ENCODE measurements at regions not wholly inside any gene's neighbourhood (a gene's known extent, or its start where the extent isn't known, plus 50 kb on each side); places are given as distances from the start of the nearest gene placed in this dataset.
"Not testable (repeated sequence)": the region's sequence is repeated elsewhere in the genome, so short reads cannot be mapped to it uniquely, and the experiment has no call there.

DNA sequence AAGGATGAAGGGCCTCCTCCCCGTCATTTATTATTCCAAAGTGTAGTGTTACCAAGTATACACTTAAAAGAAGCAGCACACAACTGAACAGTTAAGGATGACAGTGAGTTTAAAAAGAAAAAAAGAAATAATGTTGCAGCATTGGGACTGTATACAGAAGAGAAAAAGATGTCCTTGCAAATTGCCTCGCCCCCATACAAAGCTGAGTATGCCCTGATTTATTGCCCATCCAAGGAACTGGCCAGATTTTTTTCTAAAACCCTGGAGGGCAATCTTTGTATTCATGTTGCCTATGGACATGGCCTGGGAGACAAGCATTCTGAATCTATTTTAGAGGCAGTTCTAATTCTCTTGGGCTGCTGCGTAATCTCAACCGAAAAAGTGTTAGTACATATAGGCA is 182.7 kb upstream of the NR4A3 start:
- no peak for DNase-seq

DNA sequence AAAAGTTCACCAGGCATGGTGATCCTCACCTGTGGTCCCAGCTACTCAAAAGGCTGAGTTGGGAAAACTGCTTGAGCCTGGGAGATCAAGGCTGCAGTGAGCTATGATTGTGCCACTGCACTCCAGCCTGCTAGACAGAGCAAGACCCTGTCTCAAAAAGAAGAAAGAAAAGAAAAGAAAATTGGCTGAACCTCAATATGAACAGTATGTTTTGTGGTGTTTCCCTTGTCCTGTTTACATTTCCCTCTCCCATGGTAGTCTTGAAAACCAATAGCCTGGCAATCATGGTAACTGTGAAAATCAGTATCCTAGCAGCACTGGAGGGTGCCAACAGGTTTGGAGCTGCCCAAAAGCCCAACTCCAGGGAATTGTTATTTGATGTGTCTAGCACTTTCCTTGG is 174.1 kb upstream of the NR4A3 start:
- DNase-seq, result no peak

DNA sequence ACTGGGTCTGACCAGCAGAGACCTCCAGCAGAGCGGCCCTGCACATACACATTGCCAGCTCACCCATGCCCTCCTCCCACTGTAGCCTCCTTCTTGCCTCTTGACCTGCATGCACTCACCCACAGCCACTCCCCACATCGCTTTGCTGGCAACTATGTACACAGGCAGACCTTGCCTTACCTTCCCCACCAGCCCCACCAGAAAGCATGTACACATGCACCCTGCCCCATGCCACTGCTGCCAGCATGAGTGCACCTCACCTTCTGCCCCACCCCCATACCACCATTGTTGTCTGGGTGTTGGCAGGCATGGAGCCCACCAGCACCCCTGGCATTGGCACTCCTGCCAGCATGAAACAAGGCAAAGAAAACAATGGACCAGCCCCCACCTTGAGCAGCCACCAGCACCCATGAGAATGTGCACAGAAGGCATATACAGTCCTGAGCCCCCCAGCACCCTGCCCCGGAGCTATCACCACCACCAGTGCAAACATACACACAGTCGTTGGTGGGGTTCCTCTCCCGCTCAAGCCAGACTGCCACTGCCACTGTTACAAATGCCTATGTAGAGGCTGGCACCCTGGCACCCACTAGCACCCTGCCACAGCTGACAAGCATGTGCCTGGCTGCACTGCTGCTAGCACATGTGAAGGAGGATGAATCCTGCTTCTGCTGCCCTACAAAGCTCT is 171.4 kb upstream of the NR4A3 start:
- no peak for DNase-seq

DNA sequence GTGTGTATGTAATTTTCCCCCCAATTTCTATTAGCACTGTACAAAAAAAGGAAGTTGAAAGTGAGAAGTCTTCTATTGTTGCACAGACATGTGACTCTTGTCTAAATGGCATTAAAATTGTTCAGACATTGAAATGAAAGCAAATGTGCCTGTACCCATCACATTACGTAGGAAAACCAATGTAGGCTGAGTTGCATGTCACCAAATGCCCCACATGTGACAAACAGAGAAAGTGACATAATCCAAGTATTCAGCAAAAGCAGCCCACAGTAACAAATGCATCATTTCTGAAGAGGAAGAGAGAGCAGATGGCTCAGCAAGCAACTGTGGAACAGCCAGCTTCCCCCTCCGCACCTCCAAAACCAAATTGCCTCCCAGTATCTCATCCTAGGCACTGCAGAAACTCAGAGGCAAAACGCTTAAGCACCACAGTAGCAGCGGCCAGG is 161.5 kb upstream of the NR4A3 start:
- no peak for DNase-seq

DNA sequence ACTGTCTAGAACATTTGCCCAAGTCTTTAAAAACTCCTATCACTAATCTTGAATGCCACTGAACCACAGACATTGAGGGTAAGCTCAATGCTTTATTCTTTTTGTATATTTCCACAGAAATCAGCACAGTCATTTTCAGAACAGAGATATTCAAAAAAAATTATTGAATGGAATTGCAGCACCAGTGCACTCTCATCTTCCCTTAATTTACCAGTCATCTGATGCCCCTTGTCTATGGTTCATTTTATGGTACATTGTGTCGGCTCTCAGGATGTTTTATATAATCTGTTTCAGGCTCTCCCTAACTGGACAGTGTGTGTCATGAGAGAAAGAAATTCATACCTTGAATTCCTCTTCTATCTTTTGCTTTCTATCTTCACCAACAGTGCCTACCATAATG is 158.4 kb upstream of the NR4A3 start:
- no peak for DNase-seq

DNA sequence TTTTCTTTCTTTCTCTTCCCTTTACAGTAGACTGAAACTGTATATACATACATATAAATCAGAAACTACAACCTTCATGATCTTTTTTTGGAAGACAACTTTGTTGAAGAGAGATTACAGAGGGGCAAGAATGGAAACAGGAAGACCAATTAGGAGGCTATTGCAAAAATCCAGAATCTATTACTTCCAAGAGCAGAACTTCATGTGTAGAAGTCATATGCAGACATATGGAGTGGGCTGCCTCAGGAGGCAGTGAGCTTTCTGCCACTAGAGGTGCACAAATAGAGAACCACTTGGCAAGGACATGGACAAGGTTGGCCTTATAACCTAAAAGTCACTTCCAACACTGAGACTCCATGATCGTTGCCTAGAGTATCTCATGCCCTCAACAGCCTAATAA is 157.8 kb upstream of the NR4A3 start:
- DNase-seq, result no peak

DNA sequence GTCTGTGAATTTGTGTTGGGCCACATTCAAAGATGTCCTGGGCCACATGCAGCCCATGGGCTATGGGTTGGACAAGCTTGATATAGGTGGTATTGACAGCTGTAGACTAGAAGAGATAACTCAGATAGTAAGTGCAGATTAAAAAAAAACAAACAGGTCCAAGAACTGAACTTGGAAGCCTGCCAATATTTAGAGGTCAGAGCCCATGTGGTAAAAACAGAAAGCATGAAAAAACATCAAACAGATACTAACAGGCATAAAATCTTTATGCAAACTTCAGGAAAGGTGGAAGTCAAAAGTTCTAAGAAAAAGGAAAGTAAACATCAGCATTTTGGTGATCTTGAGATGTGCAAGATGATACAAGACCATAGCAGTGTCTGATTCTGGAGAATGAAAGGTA is 155.1 kb upstream of the NR4A3 start:
- no peak for DNase-seq

DNA sequence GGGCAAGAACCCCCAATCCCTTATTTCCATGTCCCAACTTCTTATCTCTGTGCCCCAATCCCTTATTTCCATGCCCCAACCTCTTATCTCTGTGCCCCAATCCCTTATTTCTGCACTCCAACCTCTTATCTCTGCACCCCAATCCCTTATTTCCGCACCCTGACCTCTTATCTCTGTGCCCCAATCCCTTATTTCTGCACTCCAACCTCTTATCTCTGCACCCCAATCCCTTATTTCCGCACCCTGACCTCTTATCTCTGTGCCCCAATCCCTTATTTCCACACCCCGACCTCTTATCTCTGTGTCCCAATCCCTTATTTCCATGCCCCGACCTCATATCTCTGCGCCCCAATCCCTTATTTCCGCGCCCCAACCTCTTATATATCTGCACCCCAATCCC is 150.8 kb upstream of the NR4A3 start:
- not testable (repeated sequence) for DNase-seq

DNA sequence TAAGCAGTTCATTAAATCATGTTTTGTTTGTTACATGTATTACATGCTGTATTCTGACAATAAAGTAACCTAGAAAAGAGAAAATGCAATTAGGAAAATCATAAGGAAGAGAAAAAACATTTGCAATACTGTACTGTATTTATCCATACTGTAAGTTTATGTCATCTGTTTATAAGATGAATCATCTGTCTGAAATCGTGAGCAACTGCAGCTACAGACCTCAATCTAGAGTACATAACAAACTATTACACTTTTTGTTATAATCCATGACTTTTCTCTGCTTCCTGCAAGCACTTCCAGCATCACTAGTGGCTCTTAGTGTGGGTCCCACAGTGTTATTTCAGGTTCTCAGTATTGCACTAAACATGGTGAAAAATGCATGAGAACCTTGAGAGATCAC is 144.4 kb upstream of the NR4A3 start:
- no peak for DNase-seq

DNA sequence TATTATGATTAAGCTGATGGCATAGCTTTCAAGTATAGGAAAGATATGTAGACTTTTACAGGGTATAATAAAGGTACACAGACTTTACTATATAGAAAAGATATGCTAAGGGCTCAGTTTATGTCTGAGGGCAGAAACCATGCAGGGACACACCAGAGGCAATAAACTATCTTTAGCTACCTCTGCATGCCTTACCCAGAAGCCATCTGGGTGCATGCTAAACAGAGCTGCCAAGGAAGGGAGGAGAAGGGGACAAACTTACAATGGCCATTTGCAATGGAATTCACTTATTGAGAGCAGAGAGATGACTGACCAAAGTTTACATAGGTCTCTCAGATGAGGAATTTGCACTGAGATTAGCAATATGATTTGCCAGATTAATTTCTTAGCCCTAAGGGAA is 143.1 kb upstream of the NR4A3 start:
- DNase-seq, result no peak

DNA sequence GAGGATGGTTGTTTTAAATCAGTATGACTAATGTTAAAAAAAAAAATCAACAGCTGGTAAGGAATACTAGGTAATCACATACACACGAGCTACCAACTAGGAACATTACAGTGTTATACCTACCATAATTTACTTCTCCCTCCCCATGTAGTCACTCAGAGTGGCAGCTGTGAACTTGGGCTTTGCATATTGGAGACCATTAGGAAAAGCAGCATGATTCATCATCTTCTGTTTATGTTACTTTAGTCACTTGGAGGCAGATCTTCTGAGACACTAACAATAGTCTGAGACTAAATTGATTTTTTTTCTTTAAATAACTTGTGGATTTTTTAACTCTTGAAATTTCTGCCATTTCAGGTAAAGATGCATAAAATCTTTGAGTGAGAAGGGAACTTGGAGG is 141.5 kb upstream of the NR4A3 start:
- no peak for DNase-seq

DNA sequence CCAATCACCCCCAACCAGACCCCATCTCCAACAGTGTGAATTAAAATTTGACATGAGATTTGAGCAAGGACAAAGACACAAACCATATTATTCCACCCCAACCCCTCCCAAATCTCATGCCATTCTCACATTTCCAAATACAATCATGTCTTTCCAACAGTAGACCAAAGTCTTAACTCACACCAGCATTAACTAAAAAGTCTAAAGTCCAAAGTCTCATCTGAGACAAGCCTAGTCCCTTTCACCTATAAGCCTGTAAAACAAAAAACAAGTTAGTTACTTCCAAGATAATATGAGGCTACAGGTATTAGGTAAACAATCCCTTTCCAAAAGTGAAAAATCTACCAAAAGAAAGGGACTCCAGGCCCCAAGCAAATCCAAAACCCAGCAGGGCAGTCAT is 140.6 kb upstream of the NR4A3 start:
- DNase-seq, result no peak

DNA sequence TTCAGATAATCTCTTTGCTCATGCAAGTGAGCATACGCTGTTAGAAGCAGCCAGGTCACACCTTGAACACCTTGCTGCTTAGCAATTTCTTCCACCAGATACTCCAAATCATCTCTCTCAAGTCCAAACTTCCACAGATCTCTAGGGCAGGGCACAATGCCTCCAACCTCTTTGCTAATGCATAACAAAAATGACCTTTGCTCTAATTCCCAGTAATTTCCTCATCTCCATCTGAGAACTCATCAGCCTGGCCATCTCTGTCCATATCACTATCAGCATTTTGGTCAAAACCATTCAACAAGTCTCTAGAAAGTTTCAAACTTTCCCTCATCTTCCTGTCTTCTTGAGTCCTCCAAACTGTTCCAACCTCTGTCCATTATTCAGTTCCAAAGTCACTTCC is 139.3 kb upstream of the NR4A3 start:
- no peak for DNase-seq

DNA sequence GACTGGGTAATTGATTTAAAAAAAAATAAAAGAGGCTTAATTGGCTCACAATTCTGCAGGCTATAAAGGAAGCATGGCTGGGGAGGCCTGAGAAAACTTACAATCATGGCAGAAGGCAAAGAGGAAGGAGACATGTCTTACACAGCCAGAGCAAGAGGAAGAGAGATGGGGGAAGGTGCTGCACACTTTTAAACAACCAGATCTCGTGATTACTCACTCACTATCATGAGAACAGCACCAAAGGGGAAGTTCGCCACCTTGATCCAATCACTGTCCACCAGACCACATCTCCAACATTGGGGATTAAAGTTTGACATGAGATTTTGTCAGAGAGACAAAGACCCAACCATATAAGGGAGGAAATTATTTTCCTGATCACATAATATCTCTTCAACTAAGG is 138.8 kb upstream of the NR4A3 start:
- no peak for DNase-seq

DNA sequence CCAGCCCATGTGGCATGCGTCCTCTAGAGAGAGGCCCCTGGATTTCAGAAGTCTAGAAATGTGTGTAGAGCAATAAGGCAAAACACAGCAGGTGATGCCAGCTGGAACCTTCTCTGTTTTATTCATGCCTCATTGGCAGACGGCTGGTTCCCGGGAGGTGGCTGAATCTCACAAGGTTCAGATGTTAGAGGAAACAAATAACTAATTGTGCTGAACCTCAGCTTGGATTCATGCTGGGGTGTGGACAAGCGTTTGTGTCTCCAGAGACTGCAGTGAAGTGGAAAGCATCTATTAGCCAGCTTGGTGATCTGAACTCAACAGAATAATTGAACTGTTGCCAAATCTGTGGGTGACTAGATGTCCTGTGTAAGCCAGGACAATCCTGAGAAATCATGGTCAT is 131.1 kb upstream of the NR4A3 start:
- DNase-seq, result no peak

DNA sequence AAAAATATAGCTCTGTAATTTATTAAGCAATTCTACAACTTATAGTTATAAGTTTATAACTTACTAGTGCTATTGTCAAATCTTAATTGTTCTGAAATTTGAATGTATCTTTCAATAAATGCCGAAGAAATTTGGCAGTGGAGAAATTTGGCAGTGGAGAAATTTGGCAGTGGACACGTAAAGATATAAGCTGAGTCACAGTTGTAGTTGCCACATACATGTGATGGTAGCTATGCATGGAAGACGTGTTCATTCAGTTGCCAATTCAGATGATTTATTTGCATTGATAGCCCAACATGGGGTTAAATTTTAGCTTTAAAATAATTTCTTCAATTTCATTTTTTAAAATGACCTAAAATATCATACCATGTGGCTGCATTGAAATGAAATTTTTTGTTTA is 127.8 kb upstream of the NR4A3 start:
- no peak for DNase-seq

DNA sequence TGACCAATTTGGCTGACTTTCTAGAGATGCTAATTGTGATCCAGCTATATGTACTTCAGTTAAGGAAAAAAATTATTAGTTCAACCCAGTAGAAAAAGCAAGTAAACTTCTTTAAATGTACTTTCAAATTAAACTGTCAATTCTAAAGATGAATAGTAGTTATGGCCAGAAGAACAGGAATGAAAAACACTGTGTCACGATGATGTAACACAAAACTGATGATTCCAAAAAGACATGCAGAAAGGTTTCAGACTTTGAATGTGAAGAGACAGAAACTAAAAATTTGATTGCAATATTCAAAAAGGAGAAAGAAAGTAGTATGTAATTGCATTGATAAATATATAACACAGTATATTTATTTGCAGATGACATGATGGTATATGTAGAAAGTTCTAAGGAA is 127.3 kb upstream of the NR4A3 start:
- no peak for DNase-seq

DNA sequence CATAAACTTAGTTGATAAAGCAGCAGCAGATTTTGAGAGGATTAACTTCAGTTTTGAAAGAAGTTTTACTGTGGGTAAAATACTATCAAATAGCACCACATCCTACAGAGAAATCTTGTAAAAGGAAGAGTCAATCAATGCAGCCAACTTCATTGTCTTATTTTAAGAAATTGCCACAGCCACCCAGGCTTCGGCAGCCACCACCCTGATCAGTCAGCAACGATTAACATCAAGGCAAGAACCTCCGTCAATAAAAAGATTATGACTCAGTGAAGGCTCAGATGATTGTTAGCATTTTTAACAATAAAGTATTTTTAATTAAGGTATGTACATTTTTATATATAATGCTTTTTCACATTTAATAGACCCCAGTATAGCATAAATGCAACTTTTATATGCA is 122.3 kb upstream of the NR4A3 start:
- DNase-seq, result no peak

DNA sequence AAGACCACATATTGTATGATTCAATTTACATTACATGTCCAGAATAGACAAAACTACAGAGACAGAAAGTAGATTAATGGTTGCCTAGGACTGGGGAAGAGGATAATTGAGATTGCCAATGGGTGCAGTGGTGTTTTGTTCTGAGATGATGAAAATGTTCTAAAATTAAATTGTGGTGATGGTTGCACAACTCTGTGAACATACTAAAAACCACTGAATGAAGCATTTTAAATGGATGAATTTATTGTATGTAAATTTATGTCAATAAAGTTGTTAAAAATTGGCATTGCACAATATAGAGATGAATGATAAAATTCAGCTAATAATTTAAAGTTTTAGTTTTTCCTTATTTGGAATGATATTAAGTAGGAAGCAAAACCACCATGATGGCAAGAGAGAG is 109.5 kb upstream of the NR4A3 start:
- DNase-seq, result no peak

DNA sequence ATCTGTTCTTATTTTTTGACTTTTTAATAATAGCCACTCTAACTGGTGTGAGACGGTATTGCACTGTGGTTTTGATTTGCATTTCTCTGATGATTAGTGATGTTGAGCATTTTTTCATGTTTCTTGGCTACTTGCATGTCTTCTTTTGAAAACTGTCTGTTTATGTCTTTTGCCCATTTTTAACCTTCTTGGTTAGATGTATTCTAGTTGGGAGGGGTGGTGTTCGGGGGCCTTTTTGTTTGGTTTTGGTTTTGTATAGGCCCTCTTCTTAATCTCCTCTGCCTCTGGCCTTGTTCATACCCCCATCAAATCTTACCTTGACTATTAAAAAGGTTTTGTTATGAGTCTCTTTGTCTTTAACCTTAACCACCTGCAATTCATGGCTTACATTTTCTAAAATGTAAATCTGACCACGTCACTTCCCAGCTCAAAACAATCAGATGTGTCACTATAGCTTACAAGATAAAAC is 107.8 kb upstream of the NR4A3 start:
- no peak for DNase-seq

DNA sequence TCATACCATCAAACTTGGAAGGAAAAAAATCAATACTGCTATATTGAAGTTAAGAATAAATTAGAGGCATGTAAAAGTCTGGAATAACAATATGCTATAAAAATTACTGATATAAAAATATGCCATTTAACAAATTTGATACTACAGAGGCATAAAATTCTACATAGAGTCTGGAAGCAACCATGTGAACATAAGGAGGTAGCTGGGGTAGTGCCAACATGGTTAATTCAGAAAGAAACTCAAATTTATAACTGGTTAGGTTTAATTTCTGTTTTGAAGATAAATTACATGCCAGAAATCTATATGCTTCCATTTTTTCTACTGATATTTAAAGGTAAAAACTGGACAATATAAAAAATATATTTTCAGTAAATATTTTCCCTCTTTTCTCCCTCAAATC is 103.1 kb upstream of the NR4A3 start:
- DNase-seq, result no peak

DNA sequence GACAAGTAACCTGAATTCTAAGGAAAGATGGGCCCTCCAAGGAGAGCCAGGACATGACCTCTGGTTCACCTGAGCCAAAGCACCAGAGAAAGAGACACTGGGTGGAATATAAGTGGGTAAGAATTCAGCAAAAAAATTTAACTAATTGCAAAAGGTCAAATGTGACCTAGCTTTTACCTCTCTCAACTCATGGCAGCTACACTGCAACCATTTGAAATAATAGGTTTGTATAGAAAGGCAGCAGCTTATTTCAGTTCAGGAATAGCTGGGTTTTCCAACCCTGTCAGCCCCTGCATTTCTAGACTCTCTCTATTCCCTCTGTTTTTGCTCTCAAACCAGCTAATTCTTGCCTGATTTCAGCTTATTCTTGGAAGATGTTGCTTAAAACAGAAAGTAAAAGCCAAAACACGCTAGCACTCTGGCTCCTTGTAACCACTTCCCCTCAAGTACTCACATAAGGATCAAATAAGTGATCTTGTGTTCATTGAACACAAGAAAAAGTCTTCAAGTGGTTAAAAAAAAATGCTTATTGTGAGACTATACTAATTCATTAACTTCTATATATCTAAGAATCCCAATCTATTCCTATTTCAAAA is 101.1 kb upstream of the NR4A3 start:
- DNase-seq, result no peak

DNA sequence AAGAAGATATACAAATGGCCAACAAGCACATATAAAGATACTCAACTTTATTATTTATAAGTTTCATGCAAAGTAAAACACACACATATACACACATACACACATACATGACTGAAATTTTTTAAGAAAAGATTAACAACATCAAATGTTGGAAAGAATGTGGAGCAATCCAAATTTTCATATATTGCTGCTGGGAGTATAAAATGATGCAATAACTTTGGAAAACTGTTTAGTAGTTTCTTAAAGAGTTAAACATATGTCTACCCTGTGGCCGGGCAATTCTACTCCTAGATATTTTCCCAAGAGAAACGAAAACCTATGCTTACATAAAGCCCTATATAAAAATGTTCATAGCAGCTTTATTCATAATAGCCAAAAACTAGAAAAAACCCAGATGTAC is 99.8 kb upstream of the NR4A3 start:
- no peak for DNase-seq

DNA sequence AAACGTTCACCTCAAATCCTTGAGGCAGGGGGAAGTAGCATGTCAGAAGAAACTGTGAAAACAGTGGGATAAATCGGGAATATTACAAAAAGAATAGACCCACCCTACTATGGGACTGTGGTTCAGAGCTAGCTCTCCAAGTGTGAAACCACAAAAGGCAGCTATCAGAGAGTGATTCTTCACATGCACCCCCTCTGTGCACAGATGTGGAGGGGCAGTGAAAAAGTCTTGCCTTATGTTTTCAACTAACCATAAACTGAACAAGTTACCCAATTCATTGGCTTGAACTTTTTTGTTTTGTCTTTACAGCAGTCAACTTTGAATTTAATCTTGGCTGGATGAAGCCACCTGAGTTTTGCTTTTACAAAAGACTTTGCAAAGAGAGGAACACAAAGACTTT is 98.8 kb upstream of the NR4A3 start:
- no peak for DNase-seq

DNA sequence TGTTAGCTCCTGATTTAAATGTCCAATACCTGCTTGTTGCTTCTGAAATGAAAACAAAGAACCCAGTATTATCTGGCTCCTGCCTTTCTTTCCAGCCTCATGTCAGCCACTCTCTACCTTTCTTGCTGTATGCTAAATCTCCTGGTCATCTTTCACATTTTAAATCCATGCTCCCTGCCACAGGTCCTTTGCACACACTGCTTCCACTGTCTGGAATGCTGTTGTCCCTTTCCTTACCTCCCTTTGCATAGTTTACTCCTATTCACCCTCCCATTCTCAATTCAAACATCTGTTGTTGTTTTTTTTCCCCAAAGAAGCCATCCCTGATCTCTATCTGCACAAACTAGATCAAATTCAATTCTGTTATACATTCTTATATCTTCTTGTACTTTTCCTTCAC is 97.0 kb upstream of the NR4A3 start:
- DNase-seq, result no peak

Measured in activated CD8-positive, alpha-beta memory T cell treated with anti-CD3 and anti-CD28 coated beads for 24 hours (primary cell).